H9 (cell line): ENCODE measurements at regions not wholly inside any gene's neighbourhood (a gene's known extent, or its start where the extent isn't known, plus 50 kb on each side); places are given as distances from the start of the nearest gene placed in this dataset.

Source experiments
- DNase-seq: peaks from one replicate; pipeline ENCODE4 v3.0.0-alpha.2; 2017
- H2AFZ ChIP-seq: one replicate; pipeline ENCODE4 v1.6.1; 2013; ENCODE audit warnings: mild to moderate bottlenecking, low read length, control low read depth, moderate library complexity
- H2AK5ac ChIP-seq: 2 replicates; pipeline ENCODE4 v1.6.1; 2013; ENCODE audit warnings: low read length, control low read depth, mixed read lengths; ENCODE audit not compliant: insufficient read length
- H2BK120ac ChIP-seq: one replicate; pipeline ENCODE4 v1.6.1; 2013; ENCODE audit warnings: low read depth, mild to moderate bottlenecking, low read length, control low read depth, inconsistent platforms; ENCODE audit not compliant: poor library complexity, severe bottlenecking
- H2BK12ac ChIP-seq: 2 replicates; pipeline ENCODE4 v1.6.1; 2013; ENCODE audit warnings: low read length, control low read depth, mixed read lengths, low read depth; ENCODE audit not compliant: insufficient read length
- H2BK15ac ChIP-seq: 2 replicates; pipeline ENCODE4 v1.6.1; 2013; ENCODE audit warnings: low read depth, low read length, control low read depth
- H2BK20ac ChIP-seq: one replicate; pipeline ENCODE4 v1.6.1; 2013; ENCODE audit warnings: low read depth, mild to moderate bottlenecking, low read length, control low read depth, inconsistent platforms; ENCODE audit not compliant: poor library complexity, severe bottlenecking
- H2BK5ac ChIP-seq: 2 replicates; pipeline ENCODE4 v1.6.1; 2013; ENCODE audit warnings: low read length, control low read depth, mixed read lengths; ENCODE audit not compliant: insufficient read length
- H3K14ac ChIP-seq: 2 replicates; pipeline ENCODE4 v1.6.1; 2013; ENCODE audit warnings: low read length, control low read depth; ENCODE audit not compliant: insufficient read depth
- H3K18ac ChIP-seq: 2 replicates; pipeline ENCODE4 v1.6.1; 2013; ENCODE audit warnings: low read depth, mild to moderate bottlenecking, mixed read lengths, low read length, control low read depth; ENCODE audit not compliant: insufficient read length
- H3K23ac ChIP-seq: 2 replicates; pipeline ENCODE4 v1.6.1; 2013; ENCODE audit warnings: low read length, control low read depth, mixed read lengths, low read depth; ENCODE audit not compliant: insufficient read length
- H3K23me2 ChIP-seq: 2 replicates; pipeline ENCODE4 v1.6.1; 2013; ENCODE audit warnings: low read depth, mild to moderate bottlenecking, mixed read lengths, low read length, control low read depth; ENCODE audit not compliant: insufficient read length, poor library complexity, severe bottlenecking
- H3K27ac ChIP-seq: 2 replicates; pipeline ENCODE4 v1.5.1; 2013; ENCODE audit warnings: low read length, control low read depth, mixed read lengths, low read depth; ENCODE audit not compliant: insufficient read length
- H3K27me3 ChIP-seq: 2 replicates; pipeline ENCODE4 v1.6.1; 2013; ENCODE audit warnings: low read length, control low read depth, inconsistent platforms; ENCODE audit not compliant: insufficient read depth
- H3K4ac ChIP-seq: 2 replicates; pipeline ENCODE4 v1.6.1; 2013; ENCODE audit warnings: low read depth, mild to moderate bottlenecking, control low read depth, inconsistent platforms, low read length, moderate library complexity
- H3K4me1 ChIP-seq: 2 replicates; pipeline ENCODE4 v1.6.1; 2013; ENCODE audit warnings: low read length, control low read depth, inconsistent platforms; ENCODE audit not compliant: insufficient read depth
- H3K4me2 ChIP-seq: 2 replicates; pipeline ENCODE4 v1.6.1; 2013; ENCODE audit warnings: low read length, control low read depth, mixed read lengths; ENCODE audit not compliant: insufficient read length, insufficient read depth
- H3K56ac ChIP-seq: 2 replicates; pipeline ENCODE4 v1.6.1; 2013; ENCODE audit warnings: low read depth, mild to moderate bottlenecking, mixed read lengths, low read length, control low read depth; ENCODE audit not compliant: insufficient read length
- H3K79me1 ChIP-seq: 2 replicates; pipeline ENCODE4 v1.6.1; 2013; ENCODE audit warnings: low read depth, mild to moderate bottlenecking, moderate library complexity, low read length, control low read depth, inconsistent platforms; ENCODE audit not compliant: insufficient read depth, poor library complexity, severe bottlenecking
- H3K79me2 ChIP-seq: 2 replicates; pipeline ENCODE4 v1.6.1; 2013; ENCODE audit warnings: low read length, control low read depth, inconsistent platforms; ENCODE audit not compliant: insufficient read depth
- H3K9ac ChIP-seq: 2 replicates; pipeline ENCODE4 v1.6.1; 2013; ENCODE audit warnings: low read length, control low read depth, mixed read lengths; ENCODE audit not compliant: insufficient read length; ENCODE audit errors: extremely low read depth
- H3K9me3 ChIP-seq: one replicate; pipeline ENCODE4 v1.6.1; 2013; ENCODE audit warnings: low read depth, low read length, inconsistent platforms; ENCODE audit not compliant: control insufficient read depth
- H3T11ph ChIP-seq: one replicate; pipeline ENCODE4 v1.6.1; 2013; ENCODE audit warnings: mild to moderate bottlenecking, low read length, control low read depth, inconsistent platforms
- H4K20me1 ChIP-seq: one replicate; pipeline ENCODE4 v1.6.1; 2013; ENCODE audit not compliant: control insufficient read depth, insufficient read length, insufficient read depth
- H4K5ac ChIP-seq: 2 replicates; pipeline ENCODE4 v1.6.1; 2013; ENCODE audit warnings: low read depth, mild to moderate bottlenecking, mixed read lengths, low read length, control low read depth; ENCODE audit not compliant: insufficient read length
- H4K8ac ChIP-seq: replicated peaks from 2 replicates; pipeline ENCODE4 v1.6.1; 2013; ENCODE audit warnings: low read length, control low read depth, mixed read lengths, low read depth; ENCODE audit not compliant: insufficient read length
- H4K91ac ChIP-seq: 2 replicates; pipeline ENCODE4 v1.6.1; 2013; ENCODE audit warnings: low read depth, mild to moderate bottlenecking, moderate library complexity, mixed read lengths, low read length, control low read depth; ENCODE audit not compliant: insufficient read length
- H3K27ac Mint-ChIP-seq, 3 experiments: 2 replicates in 2 of 3; 3 replicates in 1 of 3; pipeline ENCODE4 v1.8.0; 2020 to 2021; ENCODE audit warnings: mixed read lengths in 3 of 3, mild to moderate bottlenecking in 1 of 3, moderate library complexity in 1 of 3
- H3K27me3 Mint-ChIP-seq: 2 replicates; pipeline ENCODE4 v1.8.0; 2021; ENCODE audit warnings: low read depth, mild to moderate bottlenecking, moderate library complexity, mixed read lengths
- H3K36me3 Mint-ChIP-seq, 3 experiments: 2 replicates in 2 of 3; 3 replicates in 1 of 3; pipeline ENCODE4 v1.8.0; 2020 to 2021; ENCODE audit warnings: low read depth in 3 of 3, mixed read lengths in 3 of 3; ENCODE audit not compliant: insufficient read depth in 1 of 3
- H3K4me1 Mint-ChIP-seq, 2 experiments: 2 replicates each; pipeline ENCODE4 v1.8.0; 2020; ENCODE audit warnings: mixed read lengths in 2 of 2
- H3K4me3 Mint-ChIP-seq, 2 experiments: 2 replicates in 1 of 2; 3 replicates in 1 of 2; pipeline ENCODE4 v1.8.0; 2020 to 2021; ENCODE audit warnings: mild to moderate bottlenecking in 2 of 2, mixed read lengths in 2 of 2, moderate library complexity in 1 of 2
- H3K9me3 Mint-ChIP-seq, 2 experiments: 2 replicates in 1 of 2; 3 replicates in 1 of 2; pipeline ENCODE4 v1.8.0; 2020; ENCODE audit warnings: mild to moderate bottlenecking in 2 of 2, mixed read lengths in 2 of 2, moderate library complexity in 1 of 2
- CTCF ChIP-seq: fragments of 200-600 bp; sonication (generic); conservative IDR thresholded peaks from 3 replicates; pipeline ENCODE4 v1.8.0; 2021; ENCODE audit warnings: antibody characterized with exemption, mild to moderate bottlenecking
- WGBS: extraction: QIAGEN DNeasy Blood & Tissue Kit; methylation state at CpG from one replicate; pipeline ENCODE4 v1.1.7; 2013; ENCODE audit warnings: missing lambda C conversion rate, low lambda C conversion rate, mixed read lengths; ENCODE audit not compliant: insufficient read length; ENCODE audit errors: extremely low coverage; 5-methylcytosine and 5-hydroxymethylcytosine counted together

- Histone ChIP-seq H2AFZ (no peak overlapping the region), H2BK20ac (no peak overlapping the region), H3K23ac (no peak overlapping the region), H4K20me1 (no peaks in the 10 kb centered on the region), H4K8ac (no peak overlapping the region), H3K9me3 (no peaks in the 10 kb centered on the region), H4K5ac (no peak overlapping the region), H3K79me2 (no peaks in the 10 kb centered on the region), H2BK120ac (no peak overlapping the region), H3K79me1 (no peaks in the 10 kb centered on the region), H2BK12ac (no peak overlapping the region), H3K9ac (peak overlapping the region; percentile 0), H3K4me1 (peaks cover 12% of the 10 kb centered on the region), H3T11ph (no peak overlapping the region), H3K14ac (no peak overlapping the region; the same call in 1 of the 2 replicates), H2AK5ac (no peak overlapping the region), H3K4me2 (peak overlapping the region; percentile 38), H3K27ac (peak overlapping the region; percentile 62), H3K4ac (no peak overlapping the region), H3K18ac (no peak overlapping the region), H3K56ac (no peak overlapping the region), H2BK15ac (no peak overlapping the region), H4K91ac (no peak overlapping the region), H2BK5ac (no peak overlapping the region), H3K27me3 (no peaks in the 10 kb centered on the region), H3K23me2 (no peaks in the 10 kb centered on the region)
- no peak for DNase-seq
- H3K27me3 Mint-ChIP-seq, result no peaks in the 10 kb centered on the region
- peak overlapping the region in 1 of 2 experiments; percentile 66; a peak in 4 of 5 replicates for H3K4me3 Mint-ChIP-seq
- no peaks in the 10 kb centered on the region; a peak in 1 of 5 replicates for H3K9me3 Mint-ChIP-seq
- H3K4me1 Mint-ChIP-seq, result peaks cover 48 to 49% of the 10 kb centered on the region in 2 experiments
- WGBS, result no CpG with 5 or more reads among the region's 12 CpGs
- TF ChIP-seq CTCF, result no peak
- peak overlapping the region; percentile 51 to 88 (median 87) for H3K27ac Mint-ChIP-seq
- peaks cover 0 to 3% (median 2%) of the 10 kb centered on the region in 3 experiments; a peak in 3 of 7 replicates for H3K36me3 Mint-ChIP-seq
These were observed 300.1 kb upstream of the C2CD4B start for GRCh38 chr15:62465173-62465572.
